Fibroblast of mammary gland (primary cell): ENCODE measurements at regions not wholly inside any gene's neighbourhood (a gene's known extent, or its start where the extent isn't known, plus 50 kb on each side); places are given as distances from the start of the nearest gene placed in this dataset.
"Not testable (repeated sequence)": the region's sequence is repeated elsewhere in the genome, so short reads cannot be mapped to it uniquely, and the experiment has no call there.

Source experiments
- DNase-seq: peaks from one replicate; pipeline ENCODE4 v3.0.0-alpha.2; 2010; ENCODE audit warnings: low read depth
- H3K4me3 ChIP-seq: 2 replicates; pipeline ENCODE4 v1.5.1; 2011; ENCODE audit warnings: low read depth, mild to moderate bottlenecking, low read length, moderate library complexity; ENCODE audit not compliant: control insufficient read depth
- CTCF ChIP-seq: conservative IDR thresholded peaks from 2 replicates; pipeline ENCODE4 v1.5.1; 2011; ENCODE audit warnings: low read depth, low read length, inconsistent platforms; ENCODE audit not compliant: control insufficient read depth, insufficient read depth

GRCh38 chr7:110502888-110503465 is 588.0 kb upstream of the LRRN3 start:
- no peak overlapping the region for H3K4me3 ChIP-seq
- peak; percentile 29 for DNase-seq
- no peak for TF ChIP-seq CTCF

- DNase-seq, result no peak
- TF ChIP-seq CTCF, result no peak
Observed at GRCh38 chr7:110507369-110507768, 583.6 kb upstream of the LRRN3 start.

GRCh38 chr7:110507832-110508231 is 583.1 kb upstream of the LRRN3 start:
- no peak for DNase-seq
- no peak for TF ChIP-seq CTCF

More at GRCh38 chr7:110507369-110507768, 583.6 kb upstream of the LRRN3 start:
- no peak overlapping the region for H3K4me3 ChIP-seq

GRCh38 chr7:110514975-110515551 is 575.9 kb upstream of the LRRN3 start:
- not testable (repeated sequence) for DNase-seq, H3K4me3 ChIP-seq

More at GRCh38 chr7:110507832-110508231, 583.1 kb upstream of the LRRN3 start:
- no peak overlapping the region for H3K4me3 ChIP-seq

GRCh38 chr7:110519851-110520250 is 571.1 kb upstream of the LRRN3 start:
- TF ChIP-seq CTCF, result no peak
- no peak overlapping the region for H3K4me3 ChIP-seq
- DNase-seq, result no peak

GRCh38 chr7:110521357-110521911 is 569.5 kb upstream of the LRRN3 start:
- DNase-seq, result no peak
- no peak overlapping the region for H3K4me3 ChIP-seq
- no peak for TF ChIP-seq CTCF

GRCh38 chr7:110522061-110522760 is 568.7 kb upstream of the LRRN3 start:
- no peak for TF ChIP-seq CTCF
- H3K4me3 ChIP-seq, result no peak overlapping the region
- DNase-seq, result no peak
